GM12892 (cell line): ENCODE measurements at regions not wholly inside any gene's neighbourhood (a gene's known extent, or its start where the extent isn't known, plus 50 kb on each side); places are given as distances from the start of the nearest gene placed in this dataset.

ENCODE experiments used
- POLR2A ChIP-seq: IDR thresholded peaks from 2 replicates; pipeline ENCODE4 v1.6.1; 2011; ENCODE audit warnings: low read depth, low read length, control low read depth
- POLR2AphosphoS5 ChIP-seq: IDR thresholded peaks from 2 replicates; pipeline ENCODE4 v1.6.1; 2011; ENCODE audit warnings: low read depth, low read length, control low read depth
- TAF1 ChIP-seq: IDR thresholded peaks from 2 replicates; pipeline ENCODE4 v1.6.1; 2011; ENCODE audit warnings: low read depth, mild to moderate bottlenecking, control low read depth, low read length, borderline replicate concordance

GRCh38 chr13:64917566-64917965 is 2312.6 kb downstream of the PCDH9 start:
- TF ChIP-seq POLR2A (no peak), POLR2AphosphoS5 (no peak), TAF1 (no peak)
